K562 (cell line): ENCODE measurements at regions not wholly inside any gene's neighbourhood (a gene's known extent, or its start where the extent isn't known, plus 50 kb on each side); places are given as distances from the start of the nearest gene placed in this dataset.

ENCODE experiments used
- CBX3 ChIP-seq, 2 experiments: IDR thresholded peaks; 1 replicate in 1 of 2; 2 replicates in 1 of 2; pipeline ENCODE4 v1.6.1; 2012; ENCODE audit warnings: inconsistent platforms in 2 of 2, low read length in 2 of 2, borderline replicate concordance in 1 of 2, control low read depth in 1 of 2
- CEBPB ChIP-seq: fragments of 450-650 bp; IDR thresholded peaks from 2 replicates; pipeline ENCODE4 v1.6.1; 2016; ENCODE audit warnings: missing genetic modification characterization, missing compliant biosample characterization
- CREB1 ChIP-seq, 2 experiments: sonication (generic) in 1 of 2; formaldehyde crosslinking in 1 of 2; IDR thresholded peaks; 2 replicates each; pipeline versions ENCODE4 v1.6.1 to v1.8.0; 2012 to 2022; ENCODE audit warnings: inconsistent platforms in 1 of 2, mild to moderate bottlenecking in 1 of 2, missing genetic modification reagents in 1 of 2, moderate library complexity in 1 of 2
- CTCF ChIP-seq, 3 experiments: IDR thresholded peaks in 2 of 3; conservative IDR thresholded peaks in 1 of 3; 2 replicates each; pipeline ENCODE4 v1.5.1; 2011 to 2012; ENCODE audit warnings: low read length in 3 of 3, mild to moderate bottlenecking in 3 of 3, control low read depth in 2 of 3, improper control_type of control experiment in 1 of 3, inconsistent platforms in 1 of 3, low read depth in 1 of 3, mixed read lengths in 1 of 3, moderate library complexity in 1 of 3; ENCODE audit not compliant: insufficient read depth in 2 of 3
- GABPA ChIP-seq: fragments of 200-800 bp; sonication (Bioruptor generic); conservative IDR thresholded peaks from 2 replicates; pipeline ENCODE4 v1.6.1; 2016; ENCODE audit warnings: low read depth, missing genetic modification characterization, missing compliant biosample characterization
- HOXB6 ChIP-seq: fragments of 250-450 bp; sonication (Bioruptor Pico); IDR thresholded peaks from 2 replicates; pipeline ENCODE4 v1.5.1; 2022; ENCODE audit warnings: mild to moderate bottlenecking, borderline replicate concordance
- SIN3B ChIP-seq: fragments of 450-650 bp; IDR thresholded peaks from 2 replicates; pipeline ENCODE4 v1.6.1; 2017; ENCODE audit warnings: low read depth, mild to moderate bottlenecking, moderate library complexity
- TFAM ChIP-seq: fragments of 250-450 bp; sonication (Bioruptor Pico); conservative IDR thresholded peaks from 2 replicates; pipeline ENCODE4 v1.5.0; 2021; ENCODE audit warnings: mild to moderate bottlenecking, moderate library complexity
- UBTF ChIP-seq, 2 experiments: IDR thresholded peaks; 2 replicates each; pipeline ENCODE4 v1.6.1; 2012; ENCODE audit warnings: improper control_type of control experiment in 2 of 2, low read depth in 2 of 2, low read length in 2 of 2, borderline replicate concordance in 1 of 2
- USF1 ChIP-seq: sonication (generic); formaldehyde crosslinking; IDR thresholded peaks from 2 replicates; pipeline ENCODE4 v1.9.0; 2022; ENCODE audit warnings: mild to moderate bottlenecking, missing genetic modification reagents
- TF ChIP-seq, protein P1 (sequence below): sonication (generic); formaldehyde crosslinking; IDR thresholded peaks from 2 replicates; pipeline ENCODE4 v1.9.0; 2022; ENCODE audit warnings: mild to moderate bottlenecking, missing genetic modification reagents

DNA sequence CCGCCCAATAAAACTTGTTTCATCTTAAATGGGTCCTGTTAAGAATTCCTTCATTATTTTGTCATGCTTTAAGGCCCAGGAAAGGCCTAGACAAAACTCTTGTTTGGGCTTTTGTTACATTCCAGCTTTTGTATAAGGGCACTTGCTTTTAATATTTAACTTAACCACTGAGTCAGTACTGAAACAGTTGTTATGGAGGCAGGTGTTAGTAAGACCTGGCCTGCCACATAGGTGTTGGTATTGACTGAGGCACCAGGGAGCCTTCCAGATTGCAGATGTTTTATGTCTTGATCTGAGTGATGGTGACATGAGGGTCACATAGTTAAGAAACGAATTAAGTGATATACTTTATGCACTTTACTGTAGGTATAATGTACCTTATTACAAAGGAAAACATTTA lies 274.9 kb upstream of the TGFBR2 start:
- no peak for TF ChIP-seq UBTF (IDR thresholded peaks at IDR 0.05; ENCODE audit: borderline replicate concordance in 1 of 2, low read depth in 2 of 2, low read length in 2 of 2)
- TF ChIP-seq GABPA (tag) = no peak
- no peak for TF ChIP-seq CEBPB (tag)
- no peak for TF ChIP-seq CTCF (IDR thresholded peaks at IDR 0.05 in 2 of 3, conservative IDR thresholded peaks at IDR 0.05 in 1 of 3; ENCODE audit: insufficient read depth in 2 of 3, low read depth in 1 of 3, low read length in 3 of 3)
- no peak for TF ChIP-seq CBX3 (IDR thresholded peaks at IDR 0.05; ENCODE audit: borderline replicate concordance in 1 of 2, low read length in 2 of 2)
- no peak for TF ChIP-seq SIN3B
- no peak for TF ChIP-seq CREB1 (IDR thresholded peaks at IDR 0.05)
- no peak for TF ChIP-seq CREB1 (CRISPR knock-in tag; IDR thresholded peaks at IDR 0.05)
- TF ChIP-seq USF1 = no peak
- TF ChIP-seq, protein P1, sequence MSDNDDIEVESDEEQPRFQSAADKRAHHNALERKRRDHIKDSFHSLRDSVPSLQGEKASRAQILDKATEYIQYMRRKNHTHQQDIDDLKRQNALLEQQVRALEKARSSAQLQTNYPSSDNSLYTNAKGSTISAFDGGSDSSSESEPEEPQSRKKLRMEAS = no peak
- TF ChIP-seq HOXB6 = no peak
- TF ChIP-seq TFAM = no peak
